ENCODE measurements at regions not wholly inside any gene's neighbourhood (a gene's known extent, or its start where the extent isn't known, plus 50 kb on each side); places are given as distances from the start of the nearest gene placed in this dataset.

- no peaks in the 10 kb centered on the region for H3K36me3 ChIP-seq (ENCODE audit: control insufficient read depth in 2 of 2, insufficient read depth in 2 of 2, low read length in 1 of 2)
- CTCF ChIA-PET: no interaction called here
- H3K79me2 ChIP-seq (ENCODE audit: control insufficient read depth, insufficient read depth, low read length): no peaks in the 10 kb centered on the region
- BruUV-seq (replicated peaks): no TSS peak
- H3K9ac ChIP-seq (ENCODE audit: control insufficient read depth, insufficient read depth, low read length): no peak overlapping the region
- in situ Hi-C loops (cut with MboI) (no loop called here), intact Hi-C loops (cut with micrococcal nuclease; ENCODE audit: unreplicated experiment) (no loop called here)
- no peak overlapping the region for H3K27ac ChIP-seq (ENCODE audit: control insufficient read depth, insufficient read depth)
- SMC1A ChIA-PET (ENCODE audit: uncharacterized antibody, unreplicated experiment): no interaction called here
- DNase-seq (ENCODE audit: low read depth, low spot score) (no peak), FAIRE-seq (no peak), ATAC-seq (no peak)
- no peaks in the 10 kb centered on the region for H3K4me1 ChIP-seq (ENCODE audit: control insufficient read depth, insufficient read depth, low read length)
- H3K9me3 ChIP-seq (replicated peaks; ENCODE audit: control insufficient read depth, insufficient read depth, low read length): peaks cover 1% of the 10 kb centered on the region; the same call in 1 of the 3 replicates
- H3K27me3 ChIP-seq (replicated peaks in 1 of 2; ENCODE audit: control insufficient read depth in 2 of 2, insufficient read depth in 2 of 2, low read length in 1 of 2): no peaks in the 10 kb centered on the region
- TF ChIP-seq POU2F2 (IDR thresholded peaks at IDR 0.05; ENCODE audit: borderline replicate concordance, low read depth, low read length) (no peak), RFX5 (IDR thresholded peaks at IDR 0.05; ENCODE audit: low read depth, low read length) (no peak), KAT2A (conservative IDR thresholded peaks at IDR 0.05; ENCODE audit: control insufficient read depth, low read depth, low read length) (no peak), BCLAF1 (IDR thresholded peaks at IDR 0.05) (no peak), WRNIP1 (IDR thresholded peaks at IDR 0.05; ENCODE audit: borderline replicate concordance, low read depth, low read length) (no peak), RUNX3 (IDR thresholded peaks at IDR 0.05; ENCODE audit: low read length) (no peak), SPI1 (IDR thresholded peaks at IDR 0.05; ENCODE audit: borderline replicate concordance, insufficient read depth, low read depth, low read length) (no peak), NFYB (IDR thresholded peaks at IDR 0.05; ENCODE audit: insufficient read depth, low read depth, low read length) (no peak), TCF3 (IDR thresholded peaks at IDR 0.05; ENCODE audit: borderline replicate concordance, insufficient read depth, low read depth, low read length) (no peak), SUZ12 (IDR thresholded peaks at IDR 0.05; ENCODE audit: unreplicated experiment) (no peak), ETV6 (conservative IDR thresholded peaks at IDR 0.05 in 1 of 2, IDR thresholded peaks at IDR 0.05 in 1 of 2; ENCODE audit: borderline replicate concordance in 1 of 2, low read depth in 1 of 2) (no peak), RAD51 (IDR thresholded peaks at IDR 0.05) (no peak), ATF3 (IDR thresholded peaks at IDR 0.05; ENCODE audit: borderline replicate concordance, extremely low read depth, low read depth, low read length) (no peak), E4F1 (IDR thresholded peaks at IDR 0.05; ENCODE audit: borderline replicate concordance, partially characterized antibody) (no peak), ZNF217 (IDR thresholded peaks at IDR 0.05) (no peak), NKRF (conservative IDR thresholded peaks at IDR 0.05) (no peak), IKZF2 (IDR thresholded peaks at IDR 0.05) (no peak)
- H3K4me2 ChIP-seq (ENCODE audit: control insufficient read depth, insufficient read depth): no peak overlapping the region
- H4K20me1 ChIP-seq (ENCODE audit: control insufficient read depth, insufficient read depth): no peaks in the 10 kb centered on the region
- no peak overlapping the region for H2AFZ ChIP-seq (ENCODE audit: control insufficient read depth, low read depth, low read length)
- RAD21 ChIA-PET (ENCODE audit: unreplicated experiment): no interaction called here
- no peak overlapping the region for H3K4me3 ChIP-seq
- POLR2A ChIA-PET: no interaction called here
- WGBS (ENCODE audit: insufficient coverage, insufficient replicate concordance, low lambda C conversion rate, missing lambda C conversion rate): 24% methylated on average over 8 of the region's 12 CpGs
Observed at GRCh38 chr5:3340471-3340870, 255.2 kb upstream of the IRX1 start.
